ENCODE measurements at regions not wholly inside any gene's neighbourhood (a gene's known extent, or its start where the extent isn't known, plus 50 kb on each side); places are given as distances from the start of the nearest gene placed in this dataset.

- Histone ChIP-seq H3K27me3 (ENCODE audit: insufficient read depth) (no peaks in the 10 kb centered on the region), H3K79me2 (ENCODE audit: insufficient read depth) (no peaks in the 10 kb centered on the region), H3K9me3 (no peaks in the 10 kb centered on the region), H3K4me3 (ENCODE audit: low read depth in 2 of 2, low read length in 1 of 2) (no peak overlapping the region), H3K36me3 (replicated peaks in 1 of 2; ENCODE audit: control insufficient read depth in 1 of 2, insufficient read depth in 2 of 2, low read length in 1 of 2) (no peaks in the 10 kb centered on the region), H4K20me1 (ENCODE audit: insufficient read depth) (no peaks in the 10 kb centered on the region), H3K9me2 (no peaks in the 10 kb centered on the region), H3K27ac (ENCODE audit: low read depth in 2 of 2, low read length in 1 of 2) (no peak overlapping the region), H3K9ac (no peak overlapping the region), H3F3A (replicated peaks; ENCODE audit: insufficient read depth) (no peaks in the 10 kb centered on the region), H3K4me1 (ENCODE audit: control insufficient read depth in 1 of 2, insufficient read depth in 2 of 2, low read depth in 1 of 2, low read length in 1 of 2) (no peaks in the 10 kb centered on the region), H3K4me2 (no peak overlapping the region), H2AFZ (ENCODE audit: low read depth) (no peak overlapping the region)
- ChIA-PET CTCF (no interaction called here), POLR2A (no interaction called here)
- TF ChIP-seq FOSL2 (IDR thresholded peaks at IDR 0.05; ENCODE audit: borderline replicate concordance, low read depth): no peak
- no peak for TF ChIP-seq MAX (IDR thresholded peaks at IDR 0.05; ENCODE audit: low read depth)
- TF ChIP-seq GABPA (IDR thresholded peaks at IDR 0.05; ENCODE audit: low read depth): no peak
- no peak for TF ChIP-seq RAD21 (IDR thresholded peaks at IDR 0.05; ENCODE audit: low read length)
- TF ChIP-seq ZBTB33 (IDR thresholded peaks at IDR 0.05; ENCODE audit: borderline replicate concordance, low read depth): no peak
- TF ChIP-seq RXRA (IDR thresholded peaks at IDR 0.05; ENCODE audit: borderline replicate concordance, low read depth): no peak
- TF ChIP-seq FOXJ3 (CRISPR knock-in tag; IDR thresholded peaks at IDR 0.05): no peak
- TF ChIP-seq YY1 (IDR thresholded peaks at IDR 0.05; ENCODE audit: low read depth): no peak
- no peak for TF ChIP-seq NFIC (IDR thresholded peaks at IDR 0.05; ENCODE audit: borderline replicate concordance)
- TF ChIP-seq SIN3A (IDR thresholded peaks at IDR 0.05; ENCODE audit: borderline replicate concordance, low read depth, low read length): no peak
- DNase-seq: no peak
Observed at GRCh38 chr6:106763361-106763760, 134.0 kb downstream of the QRSL1 start.

GRCh38 chr6:106761160-106761559, 131.8 kb downstream of the QRSL1 start:
- no peak for DNase-seq
- no peak overlapping the region for H3K4me2 ChIP-seq
- H2AFZ ChIP-seq (ENCODE audit: low read depth): no peak overlapping the region
- no peak overlapping the region for H3K4me3 ChIP-seq (ENCODE audit: low read depth in 2 of 2, low read length in 1 of 2)
- no peak overlapping the region for H3K27ac ChIP-seq (ENCODE audit: low read depth in 2 of 2, low read length in 1 of 2)
- TF ChIP-seq EZH2phosphoT487 (IDR thresholded peaks at IDR 0.05; ENCODE audit: borderline replicate concordance, low read depth) (no peak), USF2 (IDR thresholded peaks at IDR 0.05; ENCODE audit: borderline replicate concordance, low read depth, low read length) (no peak), TCF12 (IDR thresholded peaks at IDR 0.05) (no peak)
- H3K9me2 ChIP-seq: no peaks in the 10 kb centered on the region
- no peaks in the 10 kb centered on the region for H3K36me3 ChIP-seq (replicated peaks in 1 of 2; ENCODE audit: control insufficient read depth in 1 of 2, insufficient read depth in 2 of 2, low read length in 1 of 2)
- no peak overlapping the region for H3K9ac ChIP-seq
- H3K27me3 ChIP-seq (ENCODE audit: insufficient read depth): no peaks in the 10 kb centered on the region
- H4K20me1 ChIP-seq (ENCODE audit: insufficient read depth): no peaks in the 10 kb centered on the region
- 82% methylated on average over 2 of the region's 2 CpGs for WGBS (ENCODE audit: low lambda C conversion rate)
- H3F3A ChIP-seq (replicated peaks; ENCODE audit: insufficient read depth): no peaks in the 10 kb centered on the region
- H3K79me2 ChIP-seq (ENCODE audit: insufficient read depth): no peaks in the 10 kb centered on the region
- POLR2A ChIA-PET: no interaction called here
- no peaks in the 10 kb centered on the region for H3K9me3 ChIP-seq
- H3K4me1 ChIP-seq (ENCODE audit: control insufficient read depth in 1 of 2, insufficient read depth in 2 of 2, low read depth in 1 of 2, low read length in 1 of 2): no peaks in the 10 kb centered on the region
- CTCF ChIA-PET: no interaction called here
